Body of pancreas (tissue), 4 donors: ENCODE measurements at regions not wholly inside any gene's neighbourhood (a gene's known extent, or its start where the extent isn't known, plus 50 kb on each side); places are given as distances from the start of the nearest gene placed in this dataset.

Experiments
- CTCF ChIP-seq, 7 experiments: fragments of 450-650 bp in 4 of 7; fragments of 200-600 bp in 3 of 7; sonication (generic) in 3 of 7; IDR thresholded peaks; one replicate each; pipeline ENCODE4 v1.5.1; 2016 to 2019; ENCODE audit warnings: antibody characterized with exemption in 7 of 7
- POLR2A ChIP-seq, 3 donors: fragments of 450-650 bp; IDR thresholded peaks; one replicate each; pipeline ENCODE4 v1.6.1; 2016; ENCODE audit warnings: antibody characterized with exemption in 3 of 3, mild to moderate bottlenecking in 2 of 3

- TF ChIP-seq CTCF (IDR thresholded peaks at IDR 0.05) (no peak), POLR2A (IDR thresholded peaks at IDR 0.05) (no peak)
These were observed 265.8 kb upstream of the RAB4A start for GRCh38 chr1:229005097-229005496.
